ENCODE measurements at regions not wholly inside any gene's neighbourhood (a gene's known extent, or its start where the extent isn't known, plus 50 kb on each side); places are given as distances from the start of the nearest gene placed in this dataset.

GRCh38 chr3:187799942-187800641 is 54.8 kb upstream of the BCL6 start:
- no peak overlapping the region for H3K9ac ChIP-seq (replicated peaks; ENCODE audit: extremely low read depth, insufficient read depth, low read length)
- TF ChIP-seq POLR2A (IDR thresholded peaks at IDR 0.05; ENCODE audit: low read depth, low read length) (no peak), JUN (IDR thresholded peaks at IDR 0.05; ENCODE audit: borderline replicate concordance, insufficient read depth, insufficient read length, low read depth) (no peak), MAX (IDR thresholded peaks at IDR 0.05; ENCODE audit: insufficient read depth, insufficient read length) (no peak), POLR2AphosphoS5 (IDR thresholded peaks at IDR 0.05; ENCODE audit: insufficient read depth, low read depth, low read length) (no peak), GATA2 (IDR thresholded peaks at IDR 0.05; ENCODE audit: insufficient read depth, insufficient read length, low read depth, low read length) (no peak), FOS (IDR thresholded peaks at IDR 0.05; ENCODE audit: borderline replicate concordance, insufficient read depth, low read length) (no peak), MYC (IDR thresholded peaks at IDR 0.05; ENCODE audit: low read depth, low read length) (no peak), EZH2 (IDR thresholded peaks at IDR 0.05; ENCODE audit: borderline replicate concordance, low read depth, low read length, severe bottlenecking) (no peak)
- TF ChIP-seq, protein P1, sequence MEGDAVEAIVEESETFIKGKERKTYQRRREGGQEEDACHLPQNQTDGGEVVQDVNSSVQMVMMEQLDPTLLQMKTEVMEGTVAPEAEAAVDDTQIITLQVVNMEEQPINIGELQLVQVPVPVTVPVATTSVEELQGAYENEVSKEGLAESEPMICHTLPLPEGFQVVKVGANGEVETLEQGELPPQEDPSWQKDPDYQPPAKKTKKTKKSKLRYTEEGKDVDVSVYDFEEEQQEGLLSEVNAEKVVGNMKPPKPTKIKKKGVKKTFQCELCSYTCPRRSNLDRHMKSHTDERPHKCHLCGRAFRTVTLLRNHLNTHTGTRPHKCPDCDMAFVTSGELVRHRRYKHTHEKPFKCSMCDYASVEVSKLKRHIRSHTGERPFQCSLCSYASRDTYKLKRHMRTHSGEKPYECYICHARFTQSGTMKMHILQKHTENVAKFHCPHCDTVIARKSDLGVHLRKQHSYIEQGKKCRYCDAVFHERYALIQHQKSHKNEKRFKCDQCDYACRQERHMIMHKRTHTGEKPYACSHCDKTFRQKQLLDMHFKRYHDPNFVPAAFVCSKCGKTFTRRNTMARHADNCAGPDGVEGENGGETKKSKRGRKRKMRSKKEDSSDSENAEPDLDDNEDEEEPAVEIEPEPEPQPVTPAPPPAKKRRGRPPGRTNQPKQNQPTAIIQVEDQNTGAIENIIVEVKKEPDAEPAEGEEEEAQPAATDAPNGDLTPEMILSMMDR (IDR thresholded peaks at IDR 0.05; ENCODE audit: extremely low read depth in 1 of 2, insufficient read depth in 1 of 2, low read depth in 1 of 2, low read length in 2 of 2): no peak
- H3K27ac ChIP-seq (ENCODE audit: insufficient read depth, low read depth, low read length): no peak overlapping the region
- H3K4me2 ChIP-seq (ENCODE audit: insufficient read depth, low read length): no peak overlapping the region
- H3K4me3 ChIP-seq (replicated peaks in 1 of 3; ENCODE audit: insufficient read depth in 1 of 3, low read depth in 1 of 3, low read length in 3 of 3): no peak overlapping the region
- DNase-seq (ENCODE audit: low read depth, low spot score) (no peak), FAIRE-seq (no peak)
- H2AFZ ChIP-seq (ENCODE audit: low read depth, low read length): no peak overlapping the region
- ChIA-PET CTCF (interaction anchor here (0.9 to 2.3 kb wide), 2 partner anchors 8 to 186 kb away, joined by 3 to 6 read pairs; no protein-coding TSS in a partner anchor), POLR2A (no interaction called here)
- intact Hi-C loops (cut with micrococcal nuclease) (no loop called here), dilution Hi-C loops (cut with MboI; ENCODE audit: extremely low pct_ligation_motif_present, low sequenced_read_pairs) (no loop called here)
- no peaks in the 10 kb centered on the region for H3K4me1 ChIP-seq (ENCODE audit: control insufficient read depth, extremely low read depth, insufficient read depth, low read length)
- H3K36me3 ChIP-seq (ENCODE audit: control insufficient read depth in 2 of 2, extremely low read depth in 1 of 2, insufficient read depth in 2 of 2, low read length in 2 of 2): no peaks in the 10 kb centered on the region
- peaks cover 0 to 9% of the 10 kb centered on the region in 2 experiments for H3K27me3 ChIP-seq (ENCODE audit: control insufficient read depth in 2 of 2, insufficient read depth in 2 of 2, low read length in 2 of 2)
- H3K9me3 ChIP-seq (replicated peaks; ENCODE audit: control insufficient read depth, insufficient read depth, low read length): no peaks in the 10 kb centered on the region
- no TSS peak for BruUV-seq (replicated peaks)
- no peaks in the 10 kb centered on the region for H3K79me2 ChIP-seq (ENCODE audit: control insufficient read depth, insufficient read depth, low read length)
- no peaks in the 10 kb centered on the region for H4K20me1 ChIP-seq (replicated peaks; ENCODE audit: control insufficient read depth, extremely low read depth, insufficient read depth, low read length)
- no peaks in the 10 kb centered on the region for H3K9me1 ChIP-seq (replicated peaks; ENCODE audit: control insufficient read depth, extremely low read depth, insufficient read depth, low read length)
